Osteocyte (in vitro differentiated cells): ENCODE measurements at regions not wholly inside any gene's neighbourhood (a gene's known extent, or its start where the extent isn't known, plus 50 kb on each side); places are given as distances from the start of the nearest gene placed in this dataset.

Experiments
- DNase-seq: peaks from one replicate; pipeline ENCODE4 v3.0.0; 2021; ENCODE audit warnings: mixed read lengths; ENCODE audit not compliant: unreplicated experiment; ENCODE audit errors: extremely low spot score
- H3K27ac Mint-ChIP-seq: one replicate; pipeline ENCODE4 v1.8.0; 2021; ENCODE audit warnings: mild to moderate bottlenecking, mixed read lengths; ENCODE audit not compliant: unreplicated experiment
- H3K27me3 Mint-ChIP-seq: one replicate; pipeline ENCODE4 v1.8.0; 2021; ENCODE audit warnings: mixed read lengths; ENCODE audit not compliant: unreplicated experiment
- H3K36me3 Mint-ChIP-seq: one replicate; pipeline ENCODE4 v1.8.0; 2021; ENCODE audit warnings: mixed read lengths; ENCODE audit not compliant: unreplicated experiment
- H3K4me1 Mint-ChIP-seq: one replicate; pipeline ENCODE4 v1.8.0; 2021; ENCODE audit warnings: mixed read lengths; ENCODE audit not compliant: unreplicated experiment
- H3K4me3 Mint-ChIP-seq: one replicate; pipeline ENCODE4 v1.8.0; 2021; ENCODE audit warnings: mild to moderate bottlenecking, moderate library complexity, mixed read lengths; ENCODE audit not compliant: unreplicated experiment
- H3K9me3 Mint-ChIP-seq: one replicate; pipeline ENCODE4 v1.8.0; 2021; ENCODE audit warnings: mixed read lengths; ENCODE audit not compliant: unreplicated experiment
- CTCF ChIP-seq: fragments of 200-600 bp; sonication (generic); IDR thresholded peaks from 2 replicates; pipeline ENCODE4 v1.5.0; 2021; ENCODE audit warnings: antibody characterized with exemption, mild to moderate bottlenecking, moderate library complexity

GRCh38 chr1:90135286-90135685 lies 140.4 kb downstream of the ZNF326 start:
- Mint-ChIP-seq H3K36me3 (no peaks in the 10 kb centered on the region), H3K27me3 (peaks cover 8% of the 10 kb centered on the region), H3K4me1 (no peaks in the 10 kb centered on the region), H3K27ac (no peak overlapping the region), H3K9me3 (peaks cover 3% of the 10 kb centered on the region), H3K4me3 (no peak overlapping the region)
- TF ChIP-seq CTCF, result no peak
- DNase-seq, result no peak

- peaks cover 11% of the 10 kb centered on the region for H3K27me3 Mint-ChIP-seq
- no peak overlapping the region for H3K4me3 Mint-ChIP-seq
- H3K36me3 Mint-ChIP-seq, result no peaks in the 10 kb centered on the region
- no peak overlapping the region for H3K27ac Mint-ChIP-seq
- no peaks in the 10 kb centered on the region for H3K4me1 Mint-ChIP-seq
- no peaks in the 10 kb centered on the region for H3K9me3 Mint-ChIP-seq
- no peak for DNase-seq
- no peak for TF ChIP-seq CTCF
Measured at GRCh38 chr1:90134175-90134955, 139.5 kb downstream of the ZNF326 start.

GRCh38 chr1:90133133-90133532 lies 138.2 kb downstream of the ZNF326 start:
- H3K4me3 Mint-ChIP-seq, result no peak overlapping the region
- no peak overlapping the region for H3K27ac Mint-ChIP-seq
- no peaks in the 10 kb centered on the region for H3K36me3 Mint-ChIP-seq
- no peaks in the 10 kb centered on the region for H3K4me1 Mint-ChIP-seq
- peaks cover 17% of the 10 kb centered on the region for H3K27me3 Mint-ChIP-seq
- no peak for DNase-seq
- H3K9me3 Mint-ChIP-seq, result no peaks in the 10 kb centered on the region
- TF ChIP-seq CTCF, result no peak

GRCh38 chr1:90132306-90132705 lies 137.4 kb downstream of the ZNF326 start:
- peaks cover 17% of the 10 kb centered on the region for H3K27me3 Mint-ChIP-seq
- no peak for DNase-seq
- no peaks in the 10 kb centered on the region for H3K4me1 Mint-ChIP-seq
- no peaks in the 10 kb centered on the region for H3K9me3 Mint-ChIP-seq
- no peak overlapping the region for H3K4me3 Mint-ChIP-seq
- H3K27ac Mint-ChIP-seq, result no peak overlapping the region
- TF ChIP-seq CTCF, result no peak
- H3K36me3 Mint-ChIP-seq, result no peaks in the 10 kb centered on the region

- Mint-ChIP-seq H3K27me3 (peaks cover 15% of the 10 kb centered on the region), H3K4me1 (no peaks in the 10 kb centered on the region), H3K36me3 (no peaks in the 10 kb centered on the region), H3K9me3 (no peaks in the 10 kb centered on the region), H3K4me3 (no peak overlapping the region), H3K27ac (no peak overlapping the region)
- DNase-seq, result no peak
- no peak for TF ChIP-seq CTCF
Measured at GRCh38 chr1:90127288-90127953, 132.5 kb downstream of the ZNF326 start.
